OCI-LY3 (cell line): ENCODE measurements at regions not wholly inside any gene's neighbourhood (a gene's known extent, or its start where the extent isn't known, plus 50 kb on each side); places are given as distances from the start of the nearest gene placed in this dataset.

Experiments
- CTCF ChIP-seq: fragments of 200-600, 300-600 bp; sonication (generic); IDR thresholded peaks from 2 replicates; pipeline ENCODE4 v1.5.1; 2014; ENCODE audit warnings: antibody characterized with exemption, low read length, low read depth
- EZH2phosphoT487 ChIP-seq: fragments of 200-600 bp; shearing (Covaris generic); IDR thresholded peaks from 2 replicates; pipeline ENCODE4 v1.6.1; 2018; ENCODE audit warnings: antibody characterized with exemption, mixed run types, low read depth

GRCh38 chr18:54465502-54465901 is 107.8 kb downstream of the C18orf54 start:
- TF ChIP-seq EZH2phosphoT487: no peak
- no peak for TF ChIP-seq CTCF
